ENCODE measurements at regions not wholly inside any gene's neighbourhood (a gene's known extent, or its start where the extent isn't known, plus 50 kb on each side); places are given as distances from the start of the nearest gene placed in this dataset.

DNA sequence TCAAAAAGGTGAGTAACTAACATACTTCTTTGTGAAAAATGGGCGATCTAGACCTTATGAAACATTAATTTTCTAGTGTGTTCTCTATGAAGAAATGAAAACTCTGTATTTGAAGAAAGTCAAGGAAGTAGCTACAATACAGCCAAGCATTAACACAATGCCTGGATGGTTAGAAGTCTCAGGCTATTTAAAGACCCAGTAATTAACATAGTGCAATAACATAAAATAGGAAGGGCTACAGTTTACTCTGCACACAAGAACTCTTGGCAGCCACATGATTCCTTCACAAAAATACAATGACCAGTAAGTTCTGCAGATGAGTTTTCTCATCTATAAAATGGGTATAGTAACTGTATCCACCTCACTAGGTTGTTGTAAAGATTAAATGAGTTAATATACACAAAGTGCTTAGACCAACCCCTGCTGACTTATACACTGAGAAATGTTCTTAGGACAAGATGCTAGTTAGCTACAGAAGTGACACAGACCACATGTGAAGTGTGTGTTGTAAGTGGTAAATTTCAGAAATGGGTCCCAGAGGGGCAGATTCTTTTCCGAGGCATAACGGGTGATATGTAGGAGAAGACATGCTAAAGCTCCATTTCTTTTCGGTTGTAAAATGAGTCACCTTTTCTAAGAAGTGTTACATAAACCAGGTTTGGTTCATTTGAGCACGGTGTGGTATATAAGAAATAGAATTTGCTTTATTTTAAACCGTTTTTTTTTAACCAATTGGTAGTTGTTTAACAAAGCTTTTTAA is 61.8 kb downstream of the CXCR4 start:
- in situ Hi-C loops (cut with MboI; ENCODE audit: low sequenced_read_pairs, unreplicated experiment): no loop called here
- TF ChIP-seq, protein P1, sequence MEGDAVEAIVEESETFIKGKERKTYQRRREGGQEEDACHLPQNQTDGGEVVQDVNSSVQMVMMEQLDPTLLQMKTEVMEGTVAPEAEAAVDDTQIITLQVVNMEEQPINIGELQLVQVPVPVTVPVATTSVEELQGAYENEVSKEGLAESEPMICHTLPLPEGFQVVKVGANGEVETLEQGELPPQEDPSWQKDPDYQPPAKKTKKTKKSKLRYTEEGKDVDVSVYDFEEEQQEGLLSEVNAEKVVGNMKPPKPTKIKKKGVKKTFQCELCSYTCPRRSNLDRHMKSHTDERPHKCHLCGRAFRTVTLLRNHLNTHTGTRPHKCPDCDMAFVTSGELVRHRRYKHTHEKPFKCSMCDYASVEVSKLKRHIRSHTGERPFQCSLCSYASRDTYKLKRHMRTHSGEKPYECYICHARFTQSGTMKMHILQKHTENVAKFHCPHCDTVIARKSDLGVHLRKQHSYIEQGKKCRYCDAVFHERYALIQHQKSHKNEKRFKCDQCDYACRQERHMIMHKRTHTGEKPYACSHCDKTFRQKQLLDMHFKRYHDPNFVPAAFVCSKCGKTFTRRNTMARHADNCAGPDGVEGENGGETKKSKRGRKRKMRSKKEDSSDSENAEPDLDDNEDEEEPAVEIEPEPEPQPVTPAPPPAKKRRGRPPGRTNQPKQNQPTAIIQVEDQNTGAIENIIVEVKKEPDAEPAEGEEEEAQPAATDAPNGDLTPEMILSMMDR (IDR thresholded peaks at IDR 0.05; ENCODE audit: borderline replicate concordance, control extremely low read depth, extremely low read depth, insufficient read depth, missing control alignments): no peak
- DNase-seq (ENCODE audit: low spot score): no peak

DNA sequence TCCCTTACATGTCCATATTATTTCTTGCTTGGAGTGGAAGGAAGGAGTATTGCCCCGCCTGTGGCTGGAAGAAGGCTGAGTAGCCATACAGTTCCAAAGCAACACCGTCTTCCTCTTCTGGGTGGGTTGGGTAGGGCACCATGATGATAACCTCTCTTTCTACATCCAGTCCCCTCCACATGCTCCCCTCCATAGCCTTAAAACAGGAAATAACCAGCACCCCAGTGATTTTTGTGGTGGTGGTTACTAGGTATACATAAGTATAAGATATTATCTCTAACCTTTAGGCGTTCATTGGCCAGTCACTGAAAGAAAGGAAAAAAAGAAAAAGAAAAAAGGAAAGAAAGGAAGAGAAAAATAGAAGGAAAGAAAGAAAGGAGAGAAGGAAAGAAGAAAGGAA is 63.1 kb downstream of the CXCR4 start:
- in situ Hi-C loops (cut with MboI; ENCODE audit: low sequenced_read_pairs, unreplicated experiment): no loop called here
- TF ChIP-seq, protein P1 (IDR thresholded peaks at IDR 0.05; ENCODE audit: borderline replicate concordance, control extremely low read depth, extremely low read depth, insufficient read depth, missing control alignments): no peak
- no peak for DNase-seq (ENCODE audit: low spot score)

DNA sequence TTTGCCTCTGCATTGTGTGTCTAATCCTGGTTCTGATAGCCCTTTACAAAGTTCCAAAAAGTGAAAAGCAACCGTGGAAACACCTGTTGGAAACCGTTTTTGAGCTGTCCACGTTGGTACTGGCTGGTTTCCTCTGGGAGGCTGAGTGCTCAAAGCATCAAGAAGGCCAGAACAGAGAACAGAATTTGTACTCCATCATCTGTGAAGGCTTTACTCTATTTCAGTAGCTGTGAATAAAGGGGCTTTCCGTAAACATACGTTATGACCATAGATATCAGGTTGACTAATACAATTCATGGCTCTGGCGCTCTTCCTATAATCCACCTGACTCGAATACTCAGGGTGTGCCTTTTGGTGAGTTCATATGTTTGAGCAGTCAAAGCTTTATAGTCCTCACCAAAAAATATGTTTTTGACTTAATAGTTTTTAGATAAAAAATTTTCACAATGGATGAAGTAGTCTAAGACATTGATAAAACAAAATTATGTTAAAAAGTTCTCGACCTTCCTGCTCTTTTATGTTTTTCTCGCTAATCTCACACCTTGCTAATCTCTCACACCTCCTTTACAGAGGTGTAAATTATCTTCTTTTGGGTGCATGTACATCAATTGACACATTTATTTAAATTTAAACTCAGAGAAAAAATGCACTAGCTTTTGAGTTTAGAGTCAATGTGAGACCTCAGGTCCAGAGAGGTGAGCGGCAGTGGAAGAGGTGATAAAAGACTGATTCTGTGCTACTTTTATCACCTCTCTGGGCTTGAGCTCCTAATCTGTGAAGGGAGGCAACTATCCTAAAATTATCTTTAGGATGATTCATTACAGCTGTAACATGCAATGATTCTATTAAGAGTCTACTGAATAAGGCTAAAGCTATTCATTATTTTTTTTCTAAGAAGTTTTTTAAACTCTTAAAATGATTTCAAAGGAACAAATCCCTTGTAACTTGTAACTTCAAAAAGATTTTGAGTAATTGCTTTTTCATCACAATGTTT is 65.3 kb downstream of the CXCR4 start:
- in situ Hi-C loops (cut with MboI; ENCODE audit: low sequenced_read_pairs, unreplicated experiment): no loop called here
- DNase-seq (ENCODE audit: low spot score): peak; percentile 38
- TF ChIP-seq, protein P1 (IDR thresholded peaks at IDR 0.05; ENCODE audit: borderline replicate concordance, control extremely low read depth, extremely low read depth, insufficient read depth, missing control alignments): no peak

DNA sequence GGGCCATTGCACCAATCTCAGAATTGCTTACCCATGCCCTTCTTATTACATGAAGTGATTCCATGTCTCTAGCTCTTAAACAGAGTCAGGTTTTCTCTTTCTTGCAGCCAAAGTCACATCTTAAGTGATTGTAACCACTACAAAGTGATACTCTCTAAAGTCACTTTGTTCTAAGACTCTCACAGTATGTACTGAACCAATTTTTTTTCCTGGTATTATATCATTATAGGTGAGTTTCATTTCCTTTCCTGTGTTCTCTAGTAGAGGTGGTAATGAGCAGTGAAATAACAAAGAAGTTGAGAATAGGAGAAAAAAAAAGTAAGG is 66.3 kb upstream of the DARS1 start:
- in situ Hi-C loops (cut with MboI; ENCODE audit: low sequenced_read_pairs, unreplicated experiment): no loop called here
- no peak for DNase-seq (ENCODE audit: low spot score)

DNA sequence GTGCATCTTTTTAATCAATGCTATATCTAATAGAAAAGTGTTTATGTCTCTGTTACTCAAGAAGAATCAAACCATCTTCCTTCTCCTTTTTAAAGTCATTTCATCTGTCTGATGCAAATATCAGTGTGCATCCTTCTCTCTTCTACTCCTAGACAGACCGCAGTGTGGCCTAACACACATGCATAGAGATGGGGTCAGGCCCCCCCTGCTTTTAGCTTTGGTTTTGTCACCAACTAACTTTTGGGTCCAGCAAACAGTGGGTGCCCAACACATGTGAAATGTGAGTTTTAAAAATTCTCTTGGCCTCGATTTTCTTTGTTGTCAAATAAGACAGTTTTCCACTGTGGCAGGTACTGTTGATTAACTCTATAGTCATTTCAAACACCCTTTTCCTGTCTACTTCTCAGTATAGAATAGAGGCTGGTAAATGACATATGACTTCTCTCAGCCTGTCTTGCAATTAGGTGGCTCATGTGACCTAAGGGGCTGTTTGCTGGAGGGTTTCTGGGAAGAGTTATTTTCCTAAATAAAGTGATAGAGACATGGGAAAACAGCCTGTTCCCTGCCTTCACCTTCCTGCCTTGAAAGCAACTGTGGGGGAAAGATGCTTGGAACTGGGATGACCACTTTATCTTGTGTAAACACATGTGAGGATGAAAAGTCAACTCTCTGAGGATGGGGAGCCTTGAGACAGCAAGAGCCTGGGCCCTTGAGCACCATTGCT is 65.7 kb upstream of the DARS1 start:
- in situ Hi-C loops (cut with MboI; ENCODE audit: low sequenced_read_pairs, unreplicated experiment): no loop called here
- TF ChIP-seq, protein P1 (IDR thresholded peaks at IDR 0.05; ENCODE audit: borderline replicate concordance, control extremely low read depth, extremely low read depth, insufficient read depth, missing control alignments): no peak
- no peak for DNase-seq (ENCODE audit: low spot score)

More for the DNA sequence above, 66.3 kb upstream of the DARS1 start:
- TF ChIP-seq, protein P1 (IDR thresholded peaks at IDR 0.05; ENCODE audit: borderline replicate concordance, control extremely low read depth, extremely low read depth, insufficient read depth, missing control alignments): no peak
